Upper lobe of left lung (tissue), 6 donors: ENCODE measurements at regions not wholly inside any gene's neighbourhood (a gene's known extent, or its start where the extent isn't known, plus 50 kb on each side); places are given as distances from the start of the nearest gene placed in this dataset.
A peak's percentile ranks its signal among the peaks of the same experiment; 100 is the strongest.

ENCODE experiments used
- ATAC-seq, 2 donors: fragments of 200-7000 bp; cut with Tn5 transposase; one replicate each; pipeline ENCODE4 v1.9.1; 2022; ENCODE audit warnings: mild to moderate bottlenecking in 2 of 2, moderate library complexity in 2 of 2; ENCODE audit not compliant: low FRiP score in 2 of 2
- DNase-seq, 2 donors: peaks; one replicate each; pipeline ENCODE4 v3.0.0-alpha.2; 2019 to 2020
- H3K27ac ChIP-seq, 4 donors: fragments of 200-600 bp; sonication (generic); one replicate each; pipeline ENCODE4 v1.5.1; 2016 to 2019
- H3K27me3 ChIP-seq, 4 donors: fragments of 200-600 bp; sonication (generic); one replicate each; pipeline ENCODE4 v1.5.1; 2017 to 2019
- H3K36me3 ChIP-seq, 4 donors: fragments of 200-600 bp; sonication (generic); one replicate each; pipeline ENCODE4 v1.5.1; 2016 to 2019
- H3K4me1 ChIP-seq, 4 donors: fragments of 200-600 bp; sonication (generic); one replicate each; pipeline ENCODE4 v1.5.1; 2018 to 2019
- H3K4me3 ChIP-seq, 4 donors: fragments of 200-600 bp; sonication (generic); one replicate each; pipeline ENCODE4 v1.5.1; 2017 to 2019; ENCODE audit warnings: mild to moderate bottlenecking in 2 of 4, moderate library complexity in 1 of 4
- H3K9me3 ChIP-seq, 4 donors: fragments of 200-600 bp; sonication (generic); one replicate each; pipeline ENCODE4 v1.5.1; 2018 to 2019
- CTCF ChIP-seq, 6 experiments: fragments of 450-650 bp in 4 of 6; fragments of 200-600 bp in 2 of 6; sonication (generic) in 2 of 6; IDR thresholded peaks; one replicate each; pipeline ENCODE4 v1.5.1; 2016 to 2019; ENCODE audit warnings: antibody characterized with exemption in 6 of 6
- EP300 ChIP-seq, 4 donors: sonication (generic); formaldehyde crosslinking; IDR thresholded peaks; one replicate each; pipeline ENCODE4 v1.5.1; 2017; ENCODE audit warnings: antibody characterized with exemption in 4 of 4, control low read depth in 2 of 4
- POLR2A ChIP-seq, 4 donors: fragments of 450-650 bp; IDR thresholded peaks; one replicate each; pipeline ENCODE4 v1.5.1; 2016 to 2017; ENCODE audit warnings: antibody characterized with exemption in 4 of 4, mild to moderate bottlenecking in 2 of 4
- POLR2AphosphoS5 ChIP-seq, 2 donors: sonication (generic); formaldehyde crosslinking; IDR thresholded peaks; one replicate each; pipeline ENCODE4 v1.5.1; 2017; ENCODE audit warnings: antibody characterized with exemption in 2 of 2
- WGBS, 2 donors: methylation state at CpG; one replicate each; pipeline ENCODE4 v1.1.5; 2017 to 2018; 5-methylcytosine and 5-hydroxymethylcytosine counted together
- donor health status: DM: no; HTN: no; CAD: no; lungs with moderate emphysema.
- donor health status: DM: no; HTN: yes; CAD: no; lungs with severe emphysema.

DNA sequence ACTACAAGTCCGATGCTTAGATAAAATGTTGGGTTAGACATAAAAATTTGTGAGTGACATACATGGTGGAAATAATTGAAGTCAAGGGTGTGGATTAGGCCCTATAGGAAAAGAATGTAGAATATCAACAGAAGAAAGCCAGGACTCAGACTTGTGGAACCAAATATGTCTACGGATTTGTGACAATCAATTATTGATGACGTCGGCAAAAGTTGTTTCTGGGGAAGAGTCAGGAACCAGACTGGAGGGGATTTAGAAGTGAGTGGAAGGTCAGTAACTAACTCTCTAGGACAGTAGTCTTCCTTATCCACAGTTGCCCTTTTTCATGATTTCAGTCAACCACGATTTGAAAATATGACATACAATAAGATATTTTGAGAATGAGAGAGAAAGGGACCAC lies 130.9 kb upstream of the TANK start:
- Histone ChIP-seq H3K4me1 (peaks cover 0 to 4% (median 0%) of the 10 kb centered on the region in 4 donors), H3K9me3 (no peaks in the 10 kb centered on the region), H3K27me3 (no peaks in the 10 kb centered on the region), H3K27ac (no peak overlapping the region), H3K4me3 (no peak overlapping the region), H3K36me3 (no peaks in the 10 kb centered on the region)
- ATAC-seq: no peak
- TF ChIP-seq EP300 (IDR thresholded peaks at IDR 0.05): no peak
- no peak for TF ChIP-seq CTCF (IDR thresholded peaks at IDR 0.05)
- TF ChIP-seq POLR2A (IDR thresholded peaks at IDR 0.05): no peak
- TF ChIP-seq POLR2AphosphoS5 (IDR thresholded peaks at IDR 0.05): no peak
- 93 to 95% methylated on average over 5 of the region's 5 CpGs for WGBS, 2 donors
- no peak for DNase-seq

DNA sequence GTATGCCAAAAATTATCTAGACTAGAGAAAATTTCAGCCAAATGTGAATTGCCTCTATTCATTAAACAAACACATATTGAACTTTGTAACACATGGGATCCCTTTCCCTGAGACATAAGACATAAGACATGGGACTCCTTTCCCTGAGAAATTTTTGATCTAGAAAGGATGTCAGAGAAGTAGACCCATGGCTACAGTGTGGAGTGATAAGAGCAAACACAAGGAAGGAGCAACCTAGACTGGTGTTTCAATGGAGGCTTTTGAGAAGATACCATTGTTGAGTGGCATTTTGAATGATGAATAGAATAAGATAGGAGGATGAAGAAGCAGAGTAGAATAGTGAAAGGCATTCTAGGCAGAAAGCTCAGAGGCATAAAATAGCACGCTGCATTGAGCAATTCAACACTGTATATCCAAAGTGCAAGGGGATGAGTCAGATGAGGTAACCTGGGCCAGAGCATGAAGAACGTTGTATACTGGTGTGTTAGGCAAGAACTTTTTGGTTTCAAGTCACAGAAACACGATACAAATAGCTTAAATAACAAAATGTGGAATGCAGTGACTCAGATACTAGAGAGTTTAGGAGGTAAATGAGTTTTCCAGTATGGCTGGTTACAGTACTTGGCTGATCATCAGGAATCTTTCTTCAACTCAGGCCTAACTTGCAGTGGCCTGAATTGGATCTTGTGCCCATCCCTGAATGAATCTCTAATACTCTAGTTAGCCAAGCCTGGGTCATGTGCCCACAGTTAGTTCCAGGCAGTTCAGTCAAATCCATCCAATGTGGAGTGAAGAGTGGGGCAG lies 129.8 kb upstream of the TANK start:
- Histone ChIP-seq H3K36me3 (no peaks in the 10 kb centered on the region), H3K4me3 (no peak overlapping the region), H3K9me3 (no peaks in the 10 kb centered on the region), H3K27me3 (no peaks in the 10 kb centered on the region), H3K4me1 (peaks cover 0 to 4% (median 0%) of the 10 kb centered on the region in 4 donors), H3K27ac (no peak overlapping the region)
- peak in 1 of 2 donors; percentile 26 for DNase-seq
- 49 to 57% methylated on average over 3 of the region's 3 CpGs for WGBS, 2 donors
- TF ChIP-seq POLR2AphosphoS5 (IDR thresholded peaks at IDR 0.05): peak; percentile 37 to 64
- no peak for TF ChIP-seq POLR2A (IDR thresholded peaks at IDR 0.05)
- ATAC-seq: peak; percentile 80 to 92

GRCh38 chr2:161031511-161031910 lies 128.7 kb upstream of the TANK start:
- DNase-seq (no peak), ATAC-seq (no peak)
- WGBS, 2 donors: 90 to 98% methylated on average over 3 of the region's 3 CpGs
- H3K36me3 ChIP-seq: no peaks in the 10 kb centered on the region
- no peak overlapping the region for H3K4me3 ChIP-seq
- no peak for TF ChIP-seq POLR2AphosphoS5 (IDR thresholded peaks at IDR 0.05)
- no peak for TF ChIP-seq EP300 (IDR thresholded peaks at IDR 0.05)
- no peak for TF ChIP-seq CTCF (IDR thresholded peaks at IDR 0.05)
- no peak for TF ChIP-seq POLR2A (IDR thresholded peaks at IDR 0.05)
- H3K27ac ChIP-seq: no peak overlapping the region
- no peaks in the 10 kb centered on the region for H3K27me3 ChIP-seq
- no peaks in the 10 kb centered on the region for H3K9me3 ChIP-seq
- H3K4me1 ChIP-seq: peaks cover 0 to 4% (median 0%) of the 10 kb centered on the region in 4 donors

DNA sequence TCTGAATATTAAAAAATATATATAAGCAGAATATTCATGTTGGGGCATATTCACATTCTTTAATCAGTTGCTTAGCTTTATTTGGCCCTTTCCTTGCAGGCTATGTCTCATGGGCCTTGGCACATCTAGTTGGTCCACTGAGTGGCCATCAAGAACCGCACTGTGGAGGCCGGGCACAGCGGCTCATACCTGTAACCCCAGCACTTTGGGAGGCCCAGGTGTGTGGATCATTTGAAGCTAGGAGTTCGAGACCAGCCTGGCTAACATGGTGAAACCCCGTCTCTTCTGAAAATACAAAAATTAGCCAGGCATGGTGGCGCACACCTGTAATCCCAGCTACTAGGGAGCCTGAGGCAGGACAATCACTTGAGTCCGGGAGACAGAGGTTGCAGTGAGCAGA lies 127.6 kb upstream of the TANK start:
- WGBS, 2 donors: 89 to 97% methylated on average over 7 of the region's 7 CpGs
- Histone ChIP-seq H3K4me1 (peaks cover 0 to 4% (median 0%) of the 10 kb centered on the region in 4 donors), H3K27me3 (no peaks in the 10 kb centered on the region), H3K27ac (no peak overlapping the region), H3K4me3 (no peak overlapping the region), H3K36me3 (no peaks in the 10 kb centered on the region), H3K9me3 (no peaks in the 10 kb centered on the region)
- ATAC-seq (no peak), DNase-seq (peak in 1 of 2 donors; percentile 10)
- TF ChIP-seq EP300 (IDR thresholded peaks at IDR 0.05) (no peak), POLR2A (IDR thresholded peaks at IDR 0.05) (no peak), CTCF (IDR thresholded peaks at IDR 0.05) (no peak), POLR2AphosphoS5 (IDR thresholded peaks at IDR 0.05) (no peak)

GRCh38 chr2:161033059-161033660 lies 127.1 kb upstream of the TANK start:
- 68 to 76% methylated on average over 2 of the region's 2 CpGs for WGBS, 2 donors
- Histone ChIP-seq H3K4me1 (peaks cover 0 to 4% (median 0%) of the 10 kb centered on the region in 4 donors), H3K4me3 (no peak overlapping the region), H3K9me3 (no peaks in the 10 kb centered on the region), H3K27ac (no peak overlapping the region), H3K36me3 (no peaks in the 10 kb centered on the region), H3K27me3 (no peaks in the 10 kb centered on the region)
- TF ChIP-seq CTCF (IDR thresholded peaks at IDR 0.05): no peak
- TF ChIP-seq EP300 (IDR thresholded peaks at IDR 0.05): no peak
- TF ChIP-seq POLR2AphosphoS5 (IDR thresholded peaks at IDR 0.05): no peak
- TF ChIP-seq POLR2A (IDR thresholded peaks at IDR 0.05): no peak
- ATAC-seq: no peak
- DNase-seq: no peak
